MM.1S (cell line): ENCODE measurements at regions not wholly inside any gene's neighbourhood (a gene's known extent, or its start where the extent isn't known, plus 50 kb on each side); places are given as distances from the start of the nearest gene placed in this dataset.

Experiments
- DNase-seq: peaks from one replicate; pipeline ENCODE4 v3.0.0-alpha.2; 2015
- H2AFZ ChIP-seq: fragments of 300-600 bp; sonication (generic); 2 replicates; pipeline ENCODE4 v1.6.0; 2016; ENCODE audit warnings: antibody characterized with exemption, low read length
- H3F3A ChIP-seq: fragments of 300-600 bp; sonication (generic); 2 replicates; pipeline ENCODE4 v1.6.1; 2016; ENCODE audit warnings: mild to moderate bottlenecking, antibody characterized with exemption, low read length, moderate library complexity, mixed read lengths; ENCODE audit not compliant: insufficient read depth
- H3K27ac ChIP-seq: fragments of 300-600 bp; sonication (generic); 2 replicates; pipeline ENCODE4 v1.5.1; 2016; ENCODE audit warnings: mild to moderate bottlenecking, low read length
- H3K27me3 ChIP-seq: fragments of 300-600 bp; sonication (generic); replicated peaks from 2 replicates; pipeline ENCODE4 v1.6.0; 2016; ENCODE audit warnings: low read length; ENCODE audit not compliant: insufficient read depth
- H3K36me3 ChIP-seq: fragments of 300-600 bp; sonication (generic); replicated peaks from 2 replicates; pipeline ENCODE4 v1.6.1; 2016; ENCODE audit warnings: mild to moderate bottlenecking, low read length, mixed read lengths; ENCODE audit not compliant: insufficient read depth
- H3K4me1 ChIP-seq: fragments of 300-600 bp; sonication (generic); 2 replicates; pipeline ENCODE4 v1.6.1; 2016; ENCODE audit warnings: low read length, mixed read lengths
- H3K4me2 ChIP-seq: fragments of 300-600 bp; sonication (generic); 2 replicates; pipeline ENCODE4 v1.6.0; 2016; ENCODE audit warnings: low read depth, low read length
- H3K4me3 ChIP-seq: fragments of 300-600 bp; sonication (generic); 2 replicates; pipeline ENCODE4 v1.5.1; 2016; ENCODE audit warnings: low read length, mixed read lengths
- H3K79me2 ChIP-seq: fragments of 300-600 bp; sonication (generic); 2 replicates; pipeline ENCODE4 v1.6.1; 2016; ENCODE audit warnings: mixed run types, low read length, mixed read lengths
- H3K9ac ChIP-seq: fragments of 300-600 bp; sonication (generic); 2 replicates; pipeline ENCODE4 v1.6.1; 2016; ENCODE audit warnings: low read length, mixed read lengths
- H3K9me2 ChIP-seq: fragments of 300-600 bp; sonication (generic); replicated peaks from 2 replicates; pipeline ENCODE4 v1.6.1; 2016; ENCODE audit warnings: mild to moderate bottlenecking, low read length, mixed read lengths; ENCODE audit not compliant: insufficient read depth
- H3K9me3 ChIP-seq: fragments of 300-600 bp; sonication (generic); replicated peaks from 2 replicates; pipeline ENCODE4 v1.6.1; 2016; ENCODE audit warnings: mild to moderate bottlenecking, low read length, mixed read lengths; ENCODE audit not compliant: insufficient read depth
- H4K20me1 ChIP-seq: fragments of 300-600 bp; sonication (generic); 2 replicates; pipeline ENCODE4 v1.6.1; 2016; ENCODE audit warnings: mild to moderate bottlenecking, low read length, moderate library complexity, mixed read lengths; ENCODE audit not compliant: insufficient read depth
- EZH2 ChIP-seq: fragments of 300-600 bp; sonication (generic); optimal IDR thresholded peaks from 2 replicates; pipeline ENCODE3; 2017; ENCODE audit warnings: low read depth, mild to moderate bottlenecking, antibody characterized with exemption, low read length, mixed read lengths
- EZH2phosphoT487 ChIP-seq: fragments of 300-600 bp; sonication (generic); IDR thresholded peaks from 2 replicates; pipeline ENCODE4 v1.6.1; 2018; ENCODE audit warnings: antibody characterized with exemption, low read length
- TF ChIP-seq, protein P1 (sequence below): fragments of 300-600 bp; sonication (generic); IDR thresholded peaks from 2 replicates; pipeline ENCODE4 v1.5.1; 2016; ENCODE audit warnings: antibody characterized with exemption, low read length, mixed read lengths

GRCh38 chr10:25724241-25724640 lies 209.8 kb upstream of the MYO3A start:
- no peaks in the 10 kb centered on the region for H3K27me3 ChIP-seq
- H3K36me3 ChIP-seq = no peaks in the 10 kb centered on the region
- H3K27ac ChIP-seq = no peak overlapping the region
- H3K9me3 ChIP-seq = no peaks in the 10 kb centered on the region
- no peak overlapping the region for H2AFZ ChIP-seq
- no peaks in the 10 kb centered on the region for H3K79me2 ChIP-seq
- H3F3A ChIP-seq = no peaks in the 10 kb centered on the region
- H4K20me1 ChIP-seq = no peaks in the 10 kb centered on the region
- H3K4me1 ChIP-seq = no peaks in the 10 kb centered on the region
- H3K9ac ChIP-seq = no peak overlapping the region
- no peak overlapping the region for H3K4me2 ChIP-seq
- DNase-seq = no peak
- H3K9me2 ChIP-seq = no peaks in the 10 kb centered on the region
- no peak overlapping the region for H3K4me3 ChIP-seq
- TF ChIP-seq, protein P1, sequence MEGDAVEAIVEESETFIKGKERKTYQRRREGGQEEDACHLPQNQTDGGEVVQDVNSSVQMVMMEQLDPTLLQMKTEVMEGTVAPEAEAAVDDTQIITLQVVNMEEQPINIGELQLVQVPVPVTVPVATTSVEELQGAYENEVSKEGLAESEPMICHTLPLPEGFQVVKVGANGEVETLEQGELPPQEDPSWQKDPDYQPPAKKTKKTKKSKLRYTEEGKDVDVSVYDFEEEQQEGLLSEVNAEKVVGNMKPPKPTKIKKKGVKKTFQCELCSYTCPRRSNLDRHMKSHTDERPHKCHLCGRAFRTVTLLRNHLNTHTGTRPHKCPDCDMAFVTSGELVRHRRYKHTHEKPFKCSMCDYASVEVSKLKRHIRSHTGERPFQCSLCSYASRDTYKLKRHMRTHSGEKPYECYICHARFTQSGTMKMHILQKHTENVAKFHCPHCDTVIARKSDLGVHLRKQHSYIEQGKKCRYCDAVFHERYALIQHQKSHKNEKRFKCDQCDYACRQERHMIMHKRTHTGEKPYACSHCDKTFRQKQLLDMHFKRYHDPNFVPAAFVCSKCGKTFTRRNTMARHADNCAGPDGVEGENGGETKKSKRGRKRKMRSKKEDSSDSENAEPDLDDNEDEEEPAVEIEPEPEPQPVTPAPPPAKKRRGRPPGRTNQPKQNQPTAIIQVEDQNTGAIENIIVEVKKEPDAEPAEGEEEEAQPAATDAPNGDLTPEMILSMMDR = no peak
- TF ChIP-seq EZH2phosphoT487 = no peak
- TF ChIP-seq EZH2 = no peak

- Histone ChIP-seq H3K27me3 (no peaks in the 10 kb centered on the region), H3F3A (no peaks in the 10 kb centered on the region), H3K9me3 (no peaks in the 10 kb centered on the region), H3K27ac (no peak overlapping the region), H3K9ac (no peak overlapping the region), H3K4me1 (no peaks in the 10 kb centered on the region), H3K9me2 (no peaks in the 10 kb centered on the region), H3K4me3 (no peak overlapping the region), H3K4me2 (no peak overlapping the region), H3K79me2 (no peaks in the 10 kb centered on the region), H3K36me3 (no peaks in the 10 kb centered on the region), H4K20me1 (no peaks in the 10 kb centered on the region), H2AFZ (no peak overlapping the region)
- peak; percentile 68 for DNase-seq
- TF ChIP-seq, protein P1 = peak; percentile 77
- no peak for TF ChIP-seq EZH2
Observed at GRCh38 chr10:25725917-25726716, 207.9 kb upstream of the MYO3A start.

GRCh38 chr10:25738776-25739175 lies 195.3 kb upstream of the MYO3A start:
- Histone ChIP-seq H3K9ac (no peak overlapping the region), H3K4me1 (no peaks in the 10 kb centered on the region), H3K4me3 (no peak overlapping the region), H2AFZ (no peak overlapping the region), H3K9me2 (no peaks in the 10 kb centered on the region), H3F3A (no peaks in the 10 kb centered on the region), H4K20me1 (no peaks in the 10 kb centered on the region), H3K27me3 (no peaks in the 10 kb centered on the region), H3K27ac (no peak overlapping the region), H3K9me3 (no peaks in the 10 kb centered on the region), H3K79me2 (no peaks in the 10 kb centered on the region), H3K36me3 (no peaks in the 10 kb centered on the region), H3K4me2 (no peak overlapping the region)
- no peak for TF ChIP-seq EZH2
- TF ChIP-seq, protein P1 = no peak
- no peak for TF ChIP-seq EZH2phosphoT487
- no peak for DNase-seq
